Right lobe of liver (tissue), 4 donors: ENCODE measurements at regions not wholly inside any gene's neighbourhood (a gene's known extent, or its start where the extent isn't known, plus 50 kb on each side); places are given as distances from the start of the nearest gene placed in this dataset.

Experiments
- CTCF ChIP-seq, 4 donors: fragments of 200-600 bp in 3 of 4; fragments of 450-650 bp in 1 of 4; IDR thresholded peaks; one replicate each; pipeline versions ENCODE4 v1.5.1 to v1.8.0; 2016 to 2022; ENCODE audit warnings: antibody characterized with exemption in 4 of 4, mild to moderate bottlenecking in 2 of 4
- POLR2A ChIP-seq: fragments of 450-650 bp; IDR thresholded peaks from one replicate; pipeline ENCODE4 v1.6.1; 2017; ENCODE audit warnings: antibody characterized with exemption, mild to moderate bottlenecking
- donor health status: DM: no; HTN: no; CAD: no.
- donor health status: DM: no; HTN: no; CAD: no.
- donor health status: DM: no; HTN: yes; CAD: no.

GRCh38 chr7:121561717-121562116 lies 165.6 kb upstream of the FAM3C start:
- no peak for TF ChIP-seq CTCF (IDR thresholded peaks at IDR 0.05)
- TF ChIP-seq POLR2A: no peak
